Mucosa of descending colon (tissue), 3 donors: ENCODE measurements at regions not wholly inside any gene's neighbourhood (a gene's known extent, or its start where the extent isn't known, plus 50 kb on each side); places are given as distances from the start of the nearest gene placed in this dataset.

Experiments used
- ATAC-seq: fragments of 200-7000 bp; cut with Tn5 transposase; one replicate; pipeline ENCODE4 v1.9.1; 2020; ENCODE audit warnings: mild to moderate bottlenecking, moderate library complexity
- DNase-seq, 3 donors: peaks; one replicate each; pipeline ENCODE4 v3.0.0-alpha.2; 2020
- H3K36me3 ChIP-seq: fragments of 200-600 bp; one replicate; pipeline ENCODE4 v1.8.0; 2021; ENCODE audit warnings: low read depth, mild to moderate bottlenecking
- H3K4me1 ChIP-seq: fragments of 200-600 bp; one replicate; pipeline ENCODE4 v1.8.0; 2021; ENCODE audit warnings: low read depth, mild to moderate bottlenecking
- H3K4me3 ChIP-seq: fragments of 200-600 bp; one replicate; pipeline ENCODE4 v1.8.0; 2021; ENCODE audit warnings: mild to moderate bottlenecking
- H3K9me3 ChIP-seq: fragments of 200-600 bp; one replicate; pipeline ENCODE4 v1.8.0; 2021; ENCODE audit warnings: mild to moderate bottlenecking
- intact Hi-C, 2 donors: fragments of 100-400 bp; cut with DNase I in 1 of 2; cut with micrococcal nuclease in 1 of 2; formaldehyde crosslinking; loops; one replicate each; pipeline versions ENCODE4 v1.11.0 to v1.11.1; 2022; cut with DNase I, micrococcal nuclease
- TF ChIP-seq, protein P1 (sequence below): fragments of 200-600 bp; IDR thresholded peaks from one replicate; pipeline ENCODE4 v1.8.0; 2022; ENCODE audit warnings: antibody characterized with exemption, mild to moderate bottlenecking
- donor health status: DM: no; HTN: no; CAD: no; lungs with moderate emphysema.
- donor health status: DM: no; HTN: no; CAD: no.
- donor health status: DM: no; HTN: yes; CAD: no.

DNA sequence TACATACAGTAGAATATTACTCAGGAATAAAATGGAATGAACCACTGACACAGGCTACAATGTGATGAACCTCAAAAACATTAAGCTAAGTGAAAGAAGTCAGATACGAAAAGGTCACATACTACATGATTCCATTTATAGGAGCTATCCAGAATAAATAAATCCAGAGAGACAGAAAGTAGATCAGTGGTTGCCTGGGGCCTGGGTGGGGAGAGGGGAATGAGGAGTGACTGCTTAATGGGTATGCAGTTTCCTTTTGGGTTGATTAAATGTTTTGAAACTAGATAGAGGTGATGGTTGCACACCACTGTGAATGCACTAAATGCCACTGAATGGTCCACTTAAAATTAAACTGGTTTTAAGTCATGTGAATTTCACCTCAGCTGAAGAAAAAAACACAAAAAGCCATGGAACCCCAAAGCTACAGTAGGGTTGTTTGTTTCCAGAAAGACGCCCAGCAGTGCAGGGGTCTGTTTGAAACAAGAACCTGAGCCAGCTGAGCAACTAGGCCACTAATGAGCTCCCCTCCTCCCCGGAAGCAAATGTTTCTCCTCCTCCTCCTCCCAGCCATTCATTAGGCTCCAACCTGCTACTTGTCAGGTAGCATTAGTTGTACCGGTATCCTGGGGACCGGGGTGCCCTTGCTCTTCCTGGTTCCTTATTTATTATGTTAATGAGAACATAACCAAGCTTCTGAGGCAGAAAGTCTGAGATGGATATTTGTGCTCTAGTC is 168.4 kb downstream of the EVX1 start:
- ATAC-seq, result no peak
- TF ChIP-seq, protein P1, sequence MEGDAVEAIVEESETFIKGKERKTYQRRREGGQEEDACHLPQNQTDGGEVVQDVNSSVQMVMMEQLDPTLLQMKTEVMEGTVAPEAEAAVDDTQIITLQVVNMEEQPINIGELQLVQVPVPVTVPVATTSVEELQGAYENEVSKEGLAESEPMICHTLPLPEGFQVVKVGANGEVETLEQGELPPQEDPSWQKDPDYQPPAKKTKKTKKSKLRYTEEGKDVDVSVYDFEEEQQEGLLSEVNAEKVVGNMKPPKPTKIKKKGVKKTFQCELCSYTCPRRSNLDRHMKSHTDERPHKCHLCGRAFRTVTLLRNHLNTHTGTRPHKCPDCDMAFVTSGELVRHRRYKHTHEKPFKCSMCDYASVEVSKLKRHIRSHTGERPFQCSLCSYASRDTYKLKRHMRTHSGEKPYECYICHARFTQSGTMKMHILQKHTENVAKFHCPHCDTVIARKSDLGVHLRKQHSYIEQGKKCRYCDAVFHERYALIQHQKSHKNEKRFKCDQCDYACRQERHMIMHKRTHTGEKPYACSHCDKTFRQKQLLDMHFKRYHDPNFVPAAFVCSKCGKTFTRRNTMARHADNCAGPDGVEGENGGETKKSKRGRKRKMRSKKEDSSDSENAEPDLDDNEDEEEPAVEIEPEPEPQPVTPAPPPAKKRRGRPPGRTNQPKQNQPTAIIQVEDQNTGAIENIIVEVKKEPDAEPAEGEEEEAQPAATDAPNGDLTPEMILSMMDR, result no peak
- intact Hi-C loops, result no loop called here

DNA sequence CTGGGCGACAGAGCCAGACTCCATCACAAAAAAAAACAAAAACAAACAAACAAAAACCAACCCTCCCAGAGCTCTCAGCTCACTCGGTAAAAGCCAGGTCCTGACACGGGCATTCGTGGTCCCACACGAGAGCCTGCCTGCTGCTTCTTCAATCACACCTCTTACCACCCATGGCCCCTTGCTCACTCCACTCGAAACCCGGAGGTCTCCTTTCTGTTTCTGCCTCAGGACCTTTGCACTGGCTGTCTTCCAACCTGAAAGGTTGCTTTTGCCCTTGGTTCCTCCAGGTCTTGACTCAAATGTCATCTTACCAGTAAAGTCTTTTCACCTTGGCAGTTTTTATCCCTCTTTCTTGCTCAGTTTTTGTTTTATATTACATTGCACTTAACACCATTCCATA is 169.6 kb downstream of the EVX1 start:
- TF ChIP-seq, protein P1, result no peak
- Histone ChIP-seq H3K36me3 (no peaks in the 10 kb centered on the region), H3K4me3 (no peak overlapping the region), H3K9me3 (no peaks in the 10 kb centered on the region), H3K4me1 (no peaks in the 10 kb centered on the region)
- DNase-seq (no peak), ATAC-seq (no peak)
- intact Hi-C loops, result no loop called here

More for the DNA sequence above, 168.4 kb downstream of the EVX1 start:
- Histone ChIP-seq H3K4me3 (no peak overlapping the region), H3K36me3 (no peaks in the 10 kb centered on the region), H3K9me3 (no peaks in the 10 kb centered on the region), H3K4me1 (no peaks in the 10 kb centered on the region)
- DNase-seq, result no peak

DNA sequence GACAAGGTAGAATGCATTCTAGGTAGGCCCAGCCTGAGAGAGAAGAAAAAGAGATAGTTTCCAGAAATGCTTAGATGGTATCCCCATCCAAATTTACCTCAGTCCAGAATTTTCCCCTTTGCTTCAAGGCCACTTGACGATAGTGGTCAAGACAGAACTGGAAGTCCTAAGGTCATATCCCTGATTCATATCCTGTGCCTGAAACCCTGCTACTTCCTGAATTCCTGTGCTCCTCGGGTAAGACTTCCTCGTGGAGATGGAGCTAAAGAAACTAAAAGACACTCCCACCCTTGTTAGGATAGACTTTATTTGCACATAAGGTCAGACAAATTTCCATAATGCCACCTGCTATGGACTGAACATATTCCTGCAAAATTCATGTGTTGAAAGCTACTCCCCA is 175.9 kb downstream of the EVX1 start:
- intact Hi-C loops, result no loop called here
- H3K4me3 ChIP-seq, result no peak overlapping the region
- TF ChIP-seq, protein P1, result no peak
- DNase-seq, result no peak
- H3K4me1 ChIP-seq, result peaks cover 16% of the 10 kb centered on the region
- ATAC-seq, result peak; percentile 55
- H3K36me3 ChIP-seq, result no peaks in the 10 kb centered on the region
- no peaks in the 10 kb centered on the region for H3K9me3 ChIP-seq

DNA sequence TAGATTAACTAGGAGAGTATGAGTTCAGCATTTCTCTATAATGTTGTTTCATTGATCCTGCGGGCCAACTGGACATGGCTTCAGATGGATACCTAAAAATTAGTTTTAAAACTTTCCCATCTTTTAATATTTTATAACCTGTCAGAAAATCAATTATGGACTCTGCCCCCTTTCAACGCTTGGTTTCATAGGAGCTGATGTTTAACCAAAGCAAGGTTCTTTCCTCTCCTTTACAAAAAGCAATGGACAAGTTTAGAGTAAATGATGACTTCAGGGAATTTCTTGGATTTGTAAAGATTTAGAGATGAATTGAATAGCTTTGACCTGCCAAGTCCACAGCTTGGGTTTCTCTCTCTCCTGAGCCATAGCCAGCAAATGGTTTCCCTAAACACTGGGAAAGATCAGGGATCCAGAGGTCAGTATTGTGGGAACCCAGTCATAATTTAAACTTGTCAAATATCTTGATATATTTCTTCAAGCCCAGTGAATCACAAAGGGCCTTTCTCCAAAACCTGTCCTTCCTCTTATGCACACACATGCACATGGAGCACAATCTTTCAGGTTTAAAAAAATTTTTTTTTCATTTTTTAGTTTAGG is 177.1 kb downstream of the EVX1 start:
- no peaks in the 10 kb centered on the region for H3K36me3 ChIP-seq
- peaks cover 26% of the 10 kb centered on the region for H3K4me1 ChIP-seq
- intact Hi-C loops, result no loop called here
- no peak for ATAC-seq
- no peak overlapping the region for H3K4me3 ChIP-seq
- H3K9me3 ChIP-seq, result no peaks in the 10 kb centered on the region
- no peak for DNase-seq
- TF ChIP-seq, protein P1, result no peak

DNA sequence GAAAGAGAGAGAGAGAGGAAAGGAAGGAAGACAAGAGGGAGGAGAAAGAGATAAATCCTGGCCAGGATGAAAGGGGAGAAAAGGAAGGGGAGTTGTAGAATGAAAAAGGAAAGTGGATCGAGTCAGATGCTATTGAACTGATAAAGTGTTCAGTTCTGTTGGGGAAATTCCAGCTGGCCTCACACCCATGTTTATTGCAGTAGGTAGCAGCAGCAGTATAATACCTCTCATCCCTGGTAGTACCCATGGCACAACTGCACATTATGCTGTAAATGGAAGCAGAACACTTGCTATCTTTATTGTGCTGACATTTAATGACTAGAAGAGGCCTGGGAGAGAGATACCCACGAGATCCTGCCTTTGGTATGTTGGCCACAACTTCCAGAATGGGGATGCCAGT is 178.1 kb downstream of the EVX1 start:
- TF ChIP-seq, protein P1, result no peak
- Histone ChIP-seq H3K4me1 (peaks cover 26% of the 10 kb centered on the region), H3K36me3 (no peaks in the 10 kb centered on the region), H3K9me3 (no peaks in the 10 kb centered on the region), H3K4me3 (no peak overlapping the region)
- ATAC-seq (peak; percentile 80), DNase-seq (peak in 1 of 3 donors; percentile 85)
- intact Hi-C loops, result no loop called here
